Astrocyte of the cerebellum (primary cell): ENCODE measurements at regions not wholly inside any gene's neighbourhood (a gene's known extent, or its start where the extent isn't known, plus 50 kb on each side); places are given as distances from the start of the nearest gene placed in this dataset.

Source experiments
- DNase-seq: peaks from one replicate; pipeline ENCODE4 v3.0.0-alpha.2; 2011; ENCODE audit warnings: low read depth
- H3K4me3 ChIP-seq: 2 replicates; pipeline ENCODE4 v1.5.1; 2011; ENCODE audit warnings: mild to moderate bottlenecking, low read depth, low read length, moderate library complexity
- in situ Hi-C: cut with HindIII; loops from 2 replicates; pipeline ENCODE4 v1.10.0; 2017; ENCODE audit warnings: low sequenced_read_pairs
- TF ChIP-seq, protein P1 (sequence below): IDR thresholded peaks from 2 replicates; pipeline ENCODE4 v1.5.1; 2012; ENCODE audit warnings: low read length, low read depth, moderate library complexity, mild to moderate bottlenecking; ENCODE audit errors: missing control alignments

- no peak for DNase-seq
Measured at GRCh38 chr2:74778381-74779264, 55.3 kb upstream of the HK2 start.

GRCh38 chr2:74779265-74779558 lies 54.7 kb upstream of the HK2 start:
- no peak for DNase-seq
- H3K4me3 ChIP-seq, result no peak overlapping the region
- in situ Hi-C loops, result no loop called here
- TF ChIP-seq, protein P1, sequence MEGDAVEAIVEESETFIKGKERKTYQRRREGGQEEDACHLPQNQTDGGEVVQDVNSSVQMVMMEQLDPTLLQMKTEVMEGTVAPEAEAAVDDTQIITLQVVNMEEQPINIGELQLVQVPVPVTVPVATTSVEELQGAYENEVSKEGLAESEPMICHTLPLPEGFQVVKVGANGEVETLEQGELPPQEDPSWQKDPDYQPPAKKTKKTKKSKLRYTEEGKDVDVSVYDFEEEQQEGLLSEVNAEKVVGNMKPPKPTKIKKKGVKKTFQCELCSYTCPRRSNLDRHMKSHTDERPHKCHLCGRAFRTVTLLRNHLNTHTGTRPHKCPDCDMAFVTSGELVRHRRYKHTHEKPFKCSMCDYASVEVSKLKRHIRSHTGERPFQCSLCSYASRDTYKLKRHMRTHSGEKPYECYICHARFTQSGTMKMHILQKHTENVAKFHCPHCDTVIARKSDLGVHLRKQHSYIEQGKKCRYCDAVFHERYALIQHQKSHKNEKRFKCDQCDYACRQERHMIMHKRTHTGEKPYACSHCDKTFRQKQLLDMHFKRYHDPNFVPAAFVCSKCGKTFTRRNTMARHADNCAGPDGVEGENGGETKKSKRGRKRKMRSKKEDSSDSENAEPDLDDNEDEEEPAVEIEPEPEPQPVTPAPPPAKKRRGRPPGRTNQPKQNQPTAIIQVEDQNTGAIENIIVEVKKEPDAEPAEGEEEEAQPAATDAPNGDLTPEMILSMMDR, result no peak

More at GRCh38 chr2:74778381-74779264, 55.3 kb upstream of the HK2 start:
- in situ Hi-C loops, result no loop called here
- no peak overlapping the region for H3K4me3 ChIP-seq
- TF ChIP-seq, protein P1, result no peak

GRCh38 chr2:74779587-74780135 lies 54.3 kb upstream of the HK2 start:
- TF ChIP-seq, protein P1, result no peak
- no peak for DNase-seq
- no peak overlapping the region for H3K4me3 ChIP-seq
- in situ Hi-C loops, result no loop called here
